ENCODE measurements at regions not wholly inside any gene's neighbourhood (a gene's known extent, or its start where the extent isn't known, plus 50 kb on each side); places are given as distances from the start of the nearest gene placed in this dataset.

DNA sequence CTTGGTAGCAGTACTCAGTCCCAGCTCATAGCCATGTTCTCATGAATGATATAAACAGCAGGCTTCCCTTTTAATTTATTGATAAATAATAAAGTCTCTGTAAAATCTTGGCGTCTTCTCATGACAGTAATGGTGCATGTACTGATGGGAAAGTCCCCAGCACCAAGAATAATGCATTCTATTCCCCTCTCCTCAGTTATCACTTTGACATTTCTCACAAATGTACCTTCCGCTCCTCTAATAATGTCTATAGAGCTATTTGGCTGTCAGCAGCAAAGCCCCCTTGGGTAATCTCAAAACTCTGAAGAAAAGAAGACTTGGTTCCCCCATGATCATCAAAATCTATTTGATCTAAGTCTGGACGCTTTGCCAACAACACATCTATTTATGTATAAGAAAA lies 185.0 kb upstream of the SPTLC3 start:
- H2BK5ac ChIP-seq (ENCODE audit: low read depth, low read length), result no peak overlapping the region
- no peak overlapping the region for H2BK12ac ChIP-seq (ENCODE audit: low read depth, low read length)
- no peak overlapping the region for H3K27ac ChIP-seq (ENCODE audit: low read depth, low read length)
- no peaks in the 10 kb centered on the region; the same call in 1 of the 2 replicates for H3K23me2 ChIP-seq (ENCODE audit: low read depth, low read length)
- H2AFZ ChIP-seq (ENCODE audit: low read length), result no peak overlapping the region
- no peak overlapping the region for H3K18ac ChIP-seq (ENCODE audit: extremely low read depth, low read length)
- no peaks in the 10 kb centered on the region for H3K79me1 ChIP-seq (ENCODE audit: low read depth, low read length)
- FAIRE-seq, result no peak
- H4K91ac ChIP-seq (replicated peaks; ENCODE audit: insufficient read length, low read length), result no peak overlapping the region
- H3K4me1 ChIP-seq (replicated peaks in 1 of 4; ENCODE audit: control insufficient read depth in 3 of 4, insufficient read depth in 4 of 4, low read length in 3 of 4), result no peaks in the 10 kb centered on the region
- ChIA-PET POLR2A (ENCODE audit: partially characterized antibody) (no interaction called here), CTCF (ENCODE audit: partially characterized antibody) (interaction anchor here (1.0 to 2.1 kb wide), 2 partner anchors 14 to 20 kb away, joined by 3 to 11 read pairs; no protein-coding TSS in a partner anchor)
- no peak overlapping the region for H3K14ac ChIP-seq (ENCODE audit: insufficient read length)
- no peak overlapping the region for H3K56ac ChIP-seq (replicated peaks; ENCODE audit: insufficient read length, low read depth, low read length)
- H2BK15ac ChIP-seq (ENCODE audit: low read length), result no peak overlapping the region
- no peak overlapping the region for H3K9ac ChIP-seq (replicated peaks in 1 of 4; ENCODE audit: extremely low read depth in 1 of 4, low read depth in 3 of 4, low read length in 3 of 4)
- TF ChIP-seq SP1 (IDR thresholded peaks at IDR 0.05; ENCODE audit: low read depth, low read length), result no peak
- no peak for TF ChIP-seq JUN (IDR thresholded peaks at IDR 0.05; ENCODE audit: low read depth, low read length)
- TF ChIP-seq TBP (IDR thresholded peaks at IDR 0.05; ENCODE audit: low read depth, low read length), result no peak
- no peak for TF ChIP-seq GTF2F1 (IDR thresholded peaks at IDR 0.05; ENCODE audit: borderline replicate concordance, low read depth, low read length)
- TF ChIP-seq RNF2 (IDR thresholded peaks at IDR 0.05; ENCODE audit: borderline replicate concordance, low read depth, low read length, missing control alignments, poor library complexity, severe bottlenecking), result no peak
- no peak for TF ChIP-seq SP4 (IDR thresholded peaks at IDR 0.05; ENCODE audit: low read length)
- TF ChIP-seq RAD21 (IDR thresholded peaks at IDR 0.05 in 1 of 2, conservative IDR thresholded peaks at IDR 0.05 in 1 of 2; ENCODE audit: low read depth in 2 of 2, low read length in 2 of 2), result no peak
- no peak for TF ChIP-seq CBX8 (IDR thresholded peaks at IDR 0.05; ENCODE audit: borderline replicate concordance, low read depth, low read length)
- no peak for TF ChIP-seq CTBP2 (IDR thresholded peaks at IDR 0.05; ENCODE audit: borderline replicate concordance, insufficient read depth, insufficient read length, low read length)
- TF ChIP-seq CEBPB (IDR thresholded peaks at IDR 0.05; ENCODE audit: low read depth, low read length), result no peak
- no peaks in the 10 kb centered on the region for H3K27me3 ChIP-seq (replicated peaks in 1 of 4; ENCODE audit: control insufficient read depth in 3 of 4, extremely low read depth in 1 of 4, insufficient read depth in 3 of 4, low read length in 3 of 4)
- H4K5ac ChIP-seq (ENCODE audit: insufficient read length, low read depth, low read length), result no peak overlapping the region
- DNase-seq (ENCODE audit: low read depth in 1 of 2, low spot score in 2 of 2), result no peak
- H3K4me3 ChIP-seq (ENCODE audit: extremely low read depth in 1 of 4, insufficient read depth in 2 of 4, low read depth in 3 of 4, low read length in 4 of 4), result no peak overlapping the region
- H2AK5ac ChIP-seq (ENCODE audit: low read depth, low read length), result no peak overlapping the region
- no peak overlapping the region for H4K8ac ChIP-seq (ENCODE audit: extremely low read depth, insufficient read depth, low read length)
- no peak overlapping the region for H3K4ac ChIP-seq (replicated peaks; ENCODE audit: insufficient read length, low read depth, low read length)
- no peaks in the 10 kb centered on the region for H3K9me3 ChIP-seq (ENCODE audit: insufficient read depth in 2 of 2, low read depth in 1 of 2, low read length in 1 of 2)
- H2BK20ac ChIP-seq (ENCODE audit: low read length), result no peak overlapping the region
- no peaks in the 10 kb centered on the region for H3K79me2 ChIP-seq (ENCODE audit: control insufficient read depth in 1 of 2, insufficient read depth in 2 of 2, low read length in 2 of 2)
- H3K23ac ChIP-seq (ENCODE audit: insufficient read length), result no peak overlapping the region
- no peaks in the 10 kb centered on the region for H3K36me3 ChIP-seq (ENCODE audit: control insufficient read depth in 2 of 4, insufficient read depth in 4 of 4, low read length in 3 of 4)
- H3K4me2 ChIP-seq (ENCODE audit: insufficient read depth in 1 of 2, low read depth in 2 of 2, low read length in 2 of 2), result no peak overlapping the region
- no peaks in the 10 kb centered on the region for H4K20me1 ChIP-seq (replicated peaks in 1 of 2; ENCODE audit: control insufficient read depth in 1 of 2, insufficient read depth in 2 of 2, low read length in 2 of 2)
- WGBS, 2 experiments (ENCODE audit: extremely low coverage in 1 of 2, insufficient coverage in 1 of 2, insufficient read length in 1 of 2, insufficient replicate concordance in 2 of 2, low coverage in 1 of 2, low lambda C conversion rate in 2 of 2, missing lambda C conversion rate in 1 of 2), result 83% methylated on average over 3 of the region's 3 CpGs; no CpG with 5 or more reads in 1 of the 2 experiments
- H2BK120ac ChIP-seq (replicated peaks; ENCODE audit: low read depth, low read length), result no peak overlapping the region

Data from H1 (cell line).